GM18868 (cell line): ENCODE measurements at regions not wholly inside any gene's neighbourhood (a gene's known extent, or its start where the extent isn't known, plus 50 kb on each side); places are given as distances from the start of the nearest gene placed in this dataset.

ENCODE experiments used
- ATAC-seq: cut with Tn5 transposase; IDR thresholded peaks from one replicate; pipeline ENCODE4 v1.9.1; 2021; ENCODE audit warnings: mild to moderate bottlenecking, moderate library complexity; ENCODE audit not compliant: unreplicated experiment

DNA sequence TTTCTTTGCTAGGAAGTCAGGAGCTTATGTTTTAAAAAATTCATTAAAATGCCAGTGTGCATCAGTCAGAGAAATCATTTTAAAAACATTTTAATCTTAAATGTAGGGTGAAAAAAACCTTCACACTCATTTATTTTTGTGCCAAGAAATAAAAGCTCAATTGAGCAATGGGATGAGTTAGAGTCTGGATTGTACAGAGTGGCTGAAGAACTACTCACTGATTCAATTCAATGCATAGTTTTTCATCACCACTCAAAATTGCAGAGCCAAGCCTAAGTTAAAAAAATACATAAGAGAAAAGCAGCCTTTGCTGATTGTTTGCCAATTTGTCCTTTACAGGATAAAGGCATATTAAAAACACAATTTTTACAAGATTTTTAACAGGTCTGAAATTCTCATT is 168.2 kb upstream of the DMRTA1 start:
- no peak for ATAC-seq

DNA sequence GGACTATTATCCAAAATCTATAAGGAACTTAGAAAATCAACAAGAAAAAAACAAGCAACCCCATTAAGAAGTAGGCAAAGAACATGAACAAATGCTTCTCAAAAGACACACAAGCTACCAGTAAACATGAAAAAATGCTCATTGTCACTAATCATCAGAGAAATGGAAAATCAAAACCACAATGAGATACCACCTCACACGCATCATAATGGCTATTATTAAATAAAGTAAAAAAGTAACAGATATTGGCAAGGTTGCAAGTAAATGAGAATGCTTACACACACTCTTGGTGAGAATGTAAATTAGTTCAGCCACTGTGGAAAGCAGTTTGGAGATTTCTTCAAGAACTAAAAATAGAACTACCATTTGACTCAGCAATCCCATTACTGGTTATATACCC is 167.0 kb upstream of the DMRTA1 start:
- no peak for ATAC-seq

DNA sequence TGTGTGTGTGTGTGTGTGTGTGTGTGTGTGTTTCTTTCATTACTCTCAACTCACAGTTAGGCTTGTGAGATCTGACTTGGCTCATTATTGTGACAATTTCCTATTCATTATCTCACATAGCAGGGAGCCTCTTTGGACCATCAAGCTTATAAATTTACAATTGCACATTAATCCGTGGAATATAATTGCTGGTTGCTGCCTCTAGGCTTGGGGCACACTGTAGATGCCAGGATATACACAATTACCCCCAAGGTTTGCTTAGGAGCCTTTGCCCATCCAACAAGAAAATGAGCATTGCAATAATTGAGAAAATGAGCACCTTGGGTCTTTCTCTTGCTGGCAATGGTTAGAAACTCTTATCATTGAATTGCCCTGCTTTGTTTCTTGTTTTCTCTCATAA is 161.6 kb upstream of the DMRTA1 start:
- ATAC-seq, result no peak

DNA sequence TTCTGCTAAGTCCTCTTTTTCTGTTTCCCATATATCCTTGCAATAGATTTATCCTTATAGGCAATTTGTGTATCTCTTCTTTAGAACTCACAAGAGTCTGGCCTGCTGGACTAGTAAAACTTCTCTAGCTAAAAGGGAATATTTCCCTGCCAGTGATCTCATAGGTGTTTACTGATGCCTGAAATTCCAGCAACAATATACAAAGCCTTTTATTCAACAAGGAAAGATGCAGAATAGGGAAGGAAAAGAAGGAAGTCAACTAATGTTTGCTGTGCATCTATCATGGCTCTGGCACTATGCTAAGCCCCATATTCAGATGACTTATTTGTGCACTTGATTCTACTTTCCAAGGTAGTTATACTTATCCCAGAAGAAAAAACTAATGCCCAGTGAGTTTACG is 160.0 kb upstream of the DMRTA1 start:
- ATAC-seq, result no peak

DNA sequence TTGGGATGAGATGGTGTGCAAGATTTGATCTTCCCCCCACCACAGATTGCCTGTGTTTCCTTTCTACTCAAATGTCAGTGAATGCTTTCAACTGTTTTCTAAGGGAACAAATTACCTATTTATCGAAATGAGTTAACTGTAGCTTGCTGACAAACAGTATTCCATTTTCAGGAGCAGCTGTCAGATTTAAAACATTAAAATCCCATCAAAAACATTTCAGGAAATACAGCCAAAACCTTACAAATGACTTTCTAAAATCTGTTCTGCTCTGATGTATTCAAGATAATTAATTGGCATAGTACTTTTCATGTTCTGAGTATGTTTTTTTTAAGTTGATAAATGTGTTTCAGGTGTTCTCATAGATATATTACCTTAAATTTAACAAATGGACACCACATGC is 158.0 kb upstream of the DMRTA1 start:
- no peak for ATAC-seq

DNA sequence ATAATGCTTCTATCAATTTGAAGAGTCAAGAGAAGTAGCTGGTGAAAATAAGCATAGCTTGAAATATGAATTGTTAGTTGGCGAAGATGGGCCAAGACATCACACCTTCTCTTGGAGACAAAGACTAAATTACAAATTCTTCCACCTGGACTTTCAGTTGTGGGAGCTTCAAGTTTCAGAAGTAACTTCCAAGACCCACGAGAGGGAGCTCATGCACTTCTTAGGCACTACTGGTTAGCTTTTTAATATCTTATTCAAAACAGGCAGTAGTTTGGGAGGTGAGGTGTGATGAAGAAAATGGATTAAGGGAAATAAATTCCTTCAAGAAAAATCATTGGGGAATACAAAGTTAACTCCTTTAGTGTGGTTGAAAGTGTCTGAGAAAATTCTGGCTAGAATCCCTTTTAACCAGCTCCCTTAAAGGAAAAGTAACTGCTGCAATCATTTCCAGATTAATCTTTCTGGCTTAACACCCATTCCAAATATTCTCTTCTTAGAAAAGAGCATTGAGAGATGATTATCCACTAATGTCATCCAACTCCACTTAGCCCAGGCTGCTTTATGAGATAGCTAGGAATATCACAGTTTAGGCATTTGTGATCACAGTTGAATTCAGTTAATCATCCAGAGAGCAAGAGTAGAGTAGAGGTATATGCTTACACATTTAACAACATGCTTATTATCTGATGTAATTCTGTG is 139.5 kb upstream of the DMRTA1 start:
- no peak for ATAC-seq

DNA sequence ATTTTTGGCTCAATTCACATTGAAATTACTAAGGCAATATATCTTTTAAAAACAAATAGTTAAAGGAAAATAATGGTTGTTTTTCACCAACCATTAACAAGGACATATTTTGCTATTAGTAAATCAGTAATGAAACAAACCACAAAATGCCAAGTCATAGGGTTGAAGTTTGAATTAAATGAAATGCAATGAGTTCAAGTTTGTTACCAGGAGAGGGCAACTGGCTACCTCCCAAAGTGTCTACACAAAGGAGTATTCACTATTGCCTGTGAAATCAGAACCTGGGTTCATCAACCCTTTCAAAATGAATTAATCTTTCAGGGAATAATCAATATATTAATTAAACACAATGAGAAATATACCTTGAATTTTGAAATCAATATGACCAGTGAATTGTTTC is 138.4 kb upstream of the DMRTA1 start:
- ATAC-seq, result no peak

DNA sequence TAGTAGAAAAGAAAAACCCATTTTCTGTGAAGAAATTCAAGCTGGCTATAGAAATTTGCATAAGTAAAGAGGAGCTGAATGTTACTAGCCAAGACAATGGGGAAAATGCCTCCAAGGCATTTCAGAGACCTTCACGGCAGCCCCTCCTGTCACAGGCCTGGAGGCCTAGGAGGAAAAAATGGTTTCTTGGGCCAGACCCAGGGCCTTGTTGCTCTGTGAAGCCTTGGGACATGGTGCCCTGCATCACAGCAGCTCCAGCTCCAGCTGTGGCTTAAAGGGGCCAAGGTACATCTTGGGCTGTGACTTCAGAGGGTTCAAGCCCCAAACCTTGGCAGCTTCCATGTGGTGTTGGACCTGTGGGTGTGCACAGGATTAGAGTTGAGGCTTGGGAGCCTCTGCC is 130.0 kb upstream of the DMRTA1 start:
- ATAC-seq, result no peak

DNA sequence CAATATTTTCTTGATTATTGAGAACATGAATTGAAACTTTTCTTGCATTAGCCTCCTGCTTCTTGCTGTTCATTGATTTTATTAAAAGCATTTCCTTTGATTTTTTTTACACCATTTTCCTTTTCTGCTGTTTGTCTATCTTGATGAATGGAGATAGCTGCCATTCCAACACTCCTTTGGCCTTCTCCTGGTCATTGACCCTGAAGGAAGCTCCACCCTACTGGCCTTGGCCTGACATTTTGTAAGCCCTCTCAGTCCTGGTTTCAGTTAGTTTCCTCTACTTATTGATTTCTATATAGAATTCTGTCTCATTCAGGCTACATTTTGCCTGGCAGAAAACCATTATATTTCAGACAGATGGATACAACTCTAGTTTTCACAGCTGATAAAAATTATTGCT is 115.1 kb upstream of the DMRTA1 start:
- ATAC-seq, result no peak

DNA sequence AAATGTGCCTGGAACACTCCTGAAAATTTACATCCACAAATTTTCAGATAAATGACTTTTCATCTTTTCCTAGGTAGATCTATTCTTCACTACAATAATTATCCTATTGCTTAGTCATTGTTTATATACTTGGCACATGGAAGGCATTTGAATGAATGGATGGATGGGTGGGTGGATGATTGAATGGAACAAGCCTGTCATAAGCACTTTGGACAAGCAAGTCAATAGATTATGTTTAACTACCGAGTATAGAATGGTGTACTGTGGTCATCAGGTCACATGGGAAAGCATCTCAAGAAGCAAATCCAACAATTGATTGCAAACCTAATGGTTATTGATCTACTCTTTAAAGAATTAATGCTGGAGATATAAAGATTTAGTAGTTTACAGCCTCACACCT is 114.4 kb upstream of the DMRTA1 start:
- no peak for ATAC-seq

DNA sequence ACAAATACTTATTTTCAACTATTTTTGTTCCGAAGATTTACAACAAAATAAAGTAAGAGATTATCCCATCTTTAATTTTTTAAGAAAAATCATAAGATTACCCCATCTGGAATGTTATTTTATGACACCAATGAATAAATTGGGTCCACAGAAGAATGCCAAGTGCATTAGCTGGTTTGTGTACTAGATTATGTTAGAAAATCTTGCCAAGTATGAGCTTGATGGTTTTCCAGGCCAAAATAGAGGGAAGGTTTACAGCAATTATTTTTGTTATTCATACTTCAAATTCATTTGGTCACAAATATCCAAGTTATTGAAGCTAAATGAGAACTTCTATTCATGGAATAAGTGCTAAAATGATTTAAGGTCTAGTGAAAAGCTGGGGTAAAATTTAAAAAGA is 109.4 kb upstream of the DMRTA1 start:
- no peak for ATAC-seq

DNA sequence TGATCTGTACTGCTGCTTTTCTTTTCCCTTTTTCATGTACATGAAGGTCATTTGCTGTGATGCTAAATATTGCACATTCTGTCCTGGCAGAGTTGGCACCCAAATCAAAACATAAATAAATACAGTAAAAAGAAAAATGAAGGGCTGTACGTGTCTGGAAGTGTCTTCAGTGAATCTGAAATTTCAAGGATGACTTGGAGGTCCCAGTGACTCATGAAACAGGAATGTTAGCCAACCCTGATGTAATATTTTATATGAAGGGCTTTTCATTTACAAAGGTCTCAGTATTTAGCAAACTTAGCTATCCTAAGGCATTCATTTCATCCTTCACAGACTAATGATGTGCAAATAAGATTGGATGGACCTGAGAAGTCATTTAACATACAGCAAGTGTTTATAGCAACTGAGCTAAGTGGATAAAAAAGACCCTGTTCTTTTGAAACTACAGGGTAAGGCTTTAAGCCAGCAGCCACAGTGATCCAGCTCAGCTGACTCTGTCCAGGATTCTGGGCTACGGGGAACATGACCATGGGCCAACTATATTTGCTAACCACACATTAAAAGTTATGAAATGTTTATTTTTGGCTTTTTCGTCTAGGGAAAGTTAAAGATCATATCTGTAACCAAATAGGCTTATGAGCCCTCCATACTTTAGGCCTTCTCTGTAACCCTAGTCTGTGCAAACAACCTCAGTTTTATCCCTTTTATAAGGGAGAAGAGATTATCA is 104.0 kb upstream of the DMRTA1 start:
- no peak for ATAC-seq

DNA sequence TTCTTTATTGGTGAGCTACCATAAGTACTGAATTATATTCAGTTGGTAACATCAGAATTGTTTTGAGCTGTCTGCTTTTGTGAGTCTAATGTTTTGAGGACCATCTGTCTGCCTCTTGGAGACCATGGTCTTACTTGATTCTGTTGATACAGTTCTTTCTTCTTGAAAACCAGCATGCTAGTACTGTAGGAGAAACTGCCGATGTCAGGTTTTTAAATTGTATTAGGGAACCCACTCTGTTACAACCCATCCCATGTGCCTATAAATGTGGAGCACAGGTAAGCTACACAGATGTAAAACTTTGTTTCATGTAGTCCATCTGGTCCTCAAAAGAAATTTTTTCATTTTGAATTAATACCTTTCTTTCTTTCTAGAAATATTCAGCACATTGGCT is 103.4 kb upstream of the DMRTA1 start:
- ATAC-seq, result no peak

DNA sequence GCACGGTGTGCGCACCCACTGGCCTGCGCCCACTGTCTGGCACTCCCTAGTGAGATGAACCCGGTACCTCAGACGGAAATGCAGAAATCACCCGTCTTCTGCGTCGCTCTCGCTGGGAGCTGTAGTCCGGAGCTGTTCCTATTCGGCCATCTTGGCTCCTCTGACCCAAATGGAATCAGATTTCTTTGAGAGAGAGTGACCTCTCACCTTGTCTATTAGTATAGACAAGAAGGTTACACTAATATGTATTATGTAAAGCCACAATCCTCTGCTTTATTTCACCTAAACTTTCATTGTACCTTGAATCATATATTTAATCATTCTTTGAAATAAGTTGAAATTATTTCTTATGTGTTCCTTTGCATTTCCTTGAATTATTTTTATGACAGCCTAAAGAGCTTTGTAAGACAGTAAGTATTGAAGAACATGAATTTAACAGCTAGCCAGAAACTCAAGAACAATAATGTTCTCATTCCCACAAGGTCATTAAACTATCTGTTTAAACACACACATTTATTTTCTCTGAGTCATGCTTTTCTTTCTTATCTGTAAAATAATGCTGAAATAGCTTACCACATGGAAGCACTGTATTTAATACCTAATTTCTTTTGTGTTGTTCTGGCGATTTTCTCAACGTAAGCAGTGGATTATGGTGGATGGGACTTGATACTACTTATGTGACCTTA is 91.8 kb upstream of the DMRTA1 start:
- no peak for ATAC-seq

DNA sequence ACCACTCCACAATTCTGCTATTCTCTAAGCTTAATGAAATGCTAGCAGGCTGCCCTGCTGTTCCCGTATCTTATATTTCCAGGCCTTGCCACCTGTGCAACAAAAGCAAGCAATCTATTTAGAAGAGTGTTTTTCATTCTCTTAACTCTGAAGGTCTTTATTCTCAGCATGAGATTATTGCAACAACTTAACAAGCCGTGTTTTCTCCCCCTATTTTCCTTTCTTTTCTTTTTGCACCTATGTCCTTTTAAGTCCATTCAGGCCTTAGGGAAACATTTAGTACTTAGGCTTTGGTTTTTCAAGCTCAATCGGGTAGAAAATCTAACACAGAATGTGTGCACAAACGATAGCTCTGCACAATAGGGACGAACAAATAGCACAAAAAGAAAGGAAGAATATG is 89.6 kb upstream of the DMRTA1 start:
- no peak for ATAC-seq

DNA sequence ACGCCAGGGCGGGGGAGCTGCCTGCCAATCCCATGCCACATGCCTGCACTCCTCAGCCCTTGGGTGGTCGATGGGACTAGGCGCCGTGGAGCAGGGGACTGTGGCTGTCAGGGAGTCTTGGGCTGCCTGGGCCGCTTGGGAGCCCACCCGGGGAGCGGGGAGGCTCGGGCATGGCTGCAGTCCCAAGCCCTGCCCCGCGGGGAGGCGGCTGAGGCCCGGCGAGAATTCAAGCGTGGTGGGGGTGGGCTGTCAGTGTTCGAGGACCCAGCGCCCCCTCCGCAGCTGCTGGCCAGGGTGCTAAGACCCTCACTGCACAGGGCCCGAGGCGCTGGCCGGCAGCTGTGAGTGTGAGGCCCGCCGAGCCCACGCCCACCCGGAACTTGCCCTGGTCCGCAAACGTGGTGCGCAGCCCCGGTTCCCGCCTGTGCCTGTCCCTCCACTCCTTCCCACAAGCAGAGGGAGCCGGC is 83.2 kb upstream of the DMRTA1 start:
- ATAC-seq, result no peak

DNA sequence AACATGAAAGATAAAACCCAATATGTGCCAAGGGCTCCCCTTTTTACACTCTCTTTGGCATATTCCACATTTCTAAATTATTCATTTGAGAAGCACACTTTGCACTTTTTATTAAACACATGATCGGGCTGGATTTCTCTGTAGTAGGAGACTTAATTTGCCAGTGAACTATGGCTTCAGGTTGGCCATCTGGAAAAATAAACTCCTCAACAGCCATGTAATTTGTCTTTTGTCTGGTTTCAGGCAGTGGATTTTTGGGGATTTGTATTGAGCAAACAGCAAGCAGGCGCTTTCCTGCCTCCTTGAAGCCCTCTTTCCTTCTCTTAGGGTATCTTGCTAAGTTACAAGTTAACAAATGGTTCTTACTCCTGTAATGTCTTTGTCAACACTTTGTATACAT is 73.0 kb upstream of the DMRTA1 start:
- ATAC-seq, result no peak

DNA sequence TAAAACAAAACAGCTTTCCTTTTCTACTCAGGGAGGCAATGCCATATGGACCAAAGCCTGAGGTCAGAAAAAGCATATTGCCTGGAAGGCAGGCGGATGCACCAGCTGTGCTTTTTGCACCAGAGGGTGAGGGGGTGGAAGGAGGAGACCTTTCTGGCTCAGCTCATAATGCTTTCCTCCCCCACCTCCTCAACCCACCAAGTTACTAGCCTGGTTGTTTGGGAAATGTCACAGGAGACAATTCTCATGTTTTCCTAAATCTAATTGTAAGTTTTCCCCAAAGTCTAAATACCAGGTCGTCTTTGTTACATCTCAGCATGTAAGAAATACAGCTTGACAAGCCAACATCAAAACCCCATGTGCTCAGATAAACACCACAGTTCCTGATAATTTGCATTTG is 72.6 kb upstream of the DMRTA1 start:
- no peak for ATAC-seq

DNA sequence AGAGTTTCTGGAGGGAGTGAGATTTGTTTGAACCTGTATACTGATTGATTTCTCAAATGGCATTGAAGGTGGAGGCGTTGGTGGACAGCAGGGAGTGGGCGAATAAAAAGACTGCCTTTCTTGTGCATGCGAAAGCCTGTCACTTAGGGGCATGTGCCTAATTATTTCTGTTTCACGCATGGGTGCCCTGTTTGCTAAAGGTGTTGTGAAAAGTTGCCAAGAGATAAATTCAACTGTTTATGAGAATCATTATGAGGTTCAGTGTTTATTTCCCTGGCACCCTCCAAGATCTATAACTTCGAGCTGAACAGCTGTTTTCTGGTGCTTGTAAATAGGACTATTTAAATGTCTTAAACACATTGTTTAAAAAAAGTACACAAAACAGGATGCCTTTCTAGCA is 67.4 kb upstream of the DMRTA1 start:
- no peak for ATAC-seq

DNA sequence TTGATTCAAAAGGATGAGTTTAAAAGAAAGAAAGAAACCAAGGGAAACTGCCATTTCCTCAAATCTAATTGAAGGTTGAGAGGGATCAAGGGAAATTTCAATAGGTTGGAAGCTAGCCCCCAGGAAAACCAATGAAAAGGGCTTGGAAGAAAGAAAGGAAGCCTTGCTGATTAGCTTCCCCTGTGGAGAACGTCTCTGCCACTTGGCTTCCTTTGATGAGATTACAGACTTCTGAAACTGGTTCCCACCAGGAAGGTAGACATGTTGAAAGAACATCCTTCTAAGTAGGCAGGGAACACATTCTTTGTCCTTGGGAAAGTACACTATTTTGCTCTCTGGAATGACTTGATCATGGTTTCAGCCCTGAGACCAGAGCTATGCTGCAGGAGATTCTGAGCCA is 65.5 kb upstream of the DMRTA1 start:
- no peak for ATAC-seq

DNA sequence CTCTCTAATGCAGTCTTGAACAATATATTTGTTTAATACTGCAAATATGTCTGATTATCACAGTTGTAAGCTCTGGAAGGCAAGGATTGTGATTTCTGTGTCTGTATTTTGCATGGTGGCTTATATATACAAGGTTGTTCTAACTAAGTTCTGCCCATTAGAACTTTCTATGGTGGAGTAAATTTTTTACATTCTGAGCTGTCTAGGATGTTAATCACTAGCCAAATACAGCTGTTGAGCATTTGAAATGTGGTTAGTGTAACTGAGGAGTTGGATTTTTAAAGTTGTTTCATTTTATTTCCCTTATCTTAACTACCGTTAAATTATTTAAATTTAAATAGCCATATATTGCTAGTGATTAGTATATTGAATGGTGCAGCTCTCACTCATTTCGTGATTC is 64.3 kb upstream of the DMRTA1 start:
- no peak for ATAC-seq

DNA sequence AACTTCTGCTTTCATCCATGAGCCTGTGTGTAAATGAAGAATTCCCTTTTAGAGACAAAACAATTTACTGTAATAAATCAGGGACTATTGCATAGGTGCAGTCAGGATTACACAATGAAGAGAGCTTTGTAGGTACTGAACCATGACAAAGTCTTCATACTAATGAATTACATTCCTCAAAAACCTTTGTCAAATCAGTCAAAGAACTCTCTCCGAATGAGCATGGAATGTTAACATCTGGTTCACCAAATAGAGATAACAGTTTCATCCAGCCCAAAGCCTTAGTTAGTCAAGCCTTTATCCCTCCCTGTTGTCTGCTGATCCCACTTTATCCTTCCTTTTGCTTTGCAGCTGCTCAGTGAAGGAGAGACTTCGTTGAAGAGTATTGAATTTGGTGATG is 62.9 kb upstream of the DMRTA1 start:
- no peak for ATAC-seq
